ENCODE measurements at regions not wholly inside any gene's neighbourhood (a gene's known extent, or its start where the extent isn't known, plus 50 kb on each side); places are given as distances from the start of the nearest gene placed in this dataset.
"Not testable (repeated sequence)": the region's sequence is repeated elsewhere in the genome, so short reads cannot be mapped to it uniquely, and the experiment has no call there.

GRCh38 chr13:56755181-56755935, 385.4 kb upstream of the PRR20A start:
- DNase-seq (ENCODE audit: insufficient read length, low spot score, missing footprints), result no peak
- no peak for TF ChIP-seq CTCF (IDR thresholded peaks at IDR 0.05; ENCODE audit: extremely low read depth, low read depth, low read length)
- Histone ChIP-seq H3K79me2 (ENCODE audit: insufficient read depth, low read length) (no peaks in the 10 kb centered on the region), H3K27me3 (ENCODE audit: insufficient read depth, low read length) (no peaks in the 10 kb centered on the region), H2AFZ (ENCODE audit: low read length) (no peak overlapping the region), H4K20me1 (ENCODE audit: insufficient read depth, low read length) (no peaks in the 10 kb centered on the region), H3K4me1 (ENCODE audit: insufficient read depth, low read length) (no peaks in the 10 kb centered on the region), H3K27ac (ENCODE audit: low read depth, low read length) (no peak overlapping the region), H3K9me3 (ENCODE audit: low read depth, low read length) (no peaks in the 10 kb centered on the region), H3K36me3 (ENCODE audit: insufficient read depth, low read length) (no peaks in the 10 kb centered on the region), H3K4me2 (ENCODE audit: insufficient read depth, low read length) (no peak overlapping the region), H3K4me3 (ENCODE audit: insufficient read depth, low read length) (no peak overlapping the region)

- not testable (repeated sequence) for H3K4me2 ChIP-seq (ENCODE audit: insufficient read depth, low read length); H3K79me2 ChIP-seq (ENCODE audit: insufficient read depth, low read length); H2AFZ ChIP-seq (ENCODE audit: low read length); H3K9me3 ChIP-seq (ENCODE audit: low read depth, low read length); DNase-seq (ENCODE audit: insufficient read length, low spot score, missing footprints); H3K27me3 ChIP-seq (ENCODE audit: insufficient read depth, low read length); H4K20me1 ChIP-seq (ENCODE audit: insufficient read depth, low read length); H3K4me3 ChIP-seq (ENCODE audit: insufficient read depth, low read length); H3K4me1 ChIP-seq (ENCODE audit: insufficient read depth, low read length); H3K36me3 ChIP-seq (ENCODE audit: insufficient read depth, low read length); H3K27ac ChIP-seq (ENCODE audit: low read depth, low read length)
These were observed 377.4 kb upstream of the PRR20A start for GRCh38 chr13:56763333-56763732.

GRCh38 chr13:56773148-56773547, 367.6 kb upstream of the PRR20A start:
- Histone ChIP-seq H3K79me2 (ENCODE audit: insufficient read depth, low read length) (no peaks in the 10 kb centered on the region), H2AFZ (ENCODE audit: low read length) (no peak overlapping the region), H3K36me3 (ENCODE audit: insufficient read depth, low read length) (no peaks in the 10 kb centered on the region), H3K27ac (ENCODE audit: low read depth, low read length) (no peak overlapping the region), H3K4me3 (ENCODE audit: insufficient read depth, low read length) (no peak overlapping the region), H3K9me3 (ENCODE audit: low read depth, low read length) (peaks cover 2% of the 10 kb centered on the region), H3K4me1 (ENCODE audit: insufficient read depth, low read length) (no peaks in the 10 kb centered on the region), H3K27me3 (ENCODE audit: insufficient read depth, low read length) (no peaks in the 10 kb centered on the region), H4K20me1 (ENCODE audit: insufficient read depth, low read length) (no peaks in the 10 kb centered on the region), H3K4me2 (ENCODE audit: insufficient read depth, low read length) (no peak overlapping the region)
- TF ChIP-seq CTCF (IDR thresholded peaks at IDR 0.05; ENCODE audit: extremely low read depth, low read depth, low read length), result no peak
- no peak for DNase-seq (ENCODE audit: insufficient read length, low spot score, missing footprints)

GRCh38 chr13:56789527-56789926, 351.2 kb upstream of the PRR20A start:
- no peak for TF ChIP-seq CTCF (IDR thresholded peaks at IDR 0.05; ENCODE audit: extremely low read depth, low read depth, low read length)
- DNase-seq (ENCODE audit: insufficient read length, low spot score, missing footprints), result no peak
- Histone ChIP-seq H3K4me3 (ENCODE audit: insufficient read depth, low read length) (no peak overlapping the region), H3K79me2 (ENCODE audit: insufficient read depth, low read length) (no peaks in the 10 kb centered on the region), H3K27ac (ENCODE audit: low read depth, low read length) (no peak overlapping the region), H3K4me1 (ENCODE audit: insufficient read depth, low read length) (no peaks in the 10 kb centered on the region), H4K20me1 (ENCODE audit: insufficient read depth, low read length) (no peaks in the 10 kb centered on the region), H2AFZ (ENCODE audit: low read length) (no peak overlapping the region), H3K27me3 (ENCODE audit: insufficient read depth, low read length) (no peaks in the 10 kb centered on the region), H3K9me3 (ENCODE audit: low read depth, low read length) (peaks cover 1% of the 10 kb centered on the region), H3K4me2 (ENCODE audit: insufficient read depth, low read length) (no peak overlapping the region), H3K36me3 (ENCODE audit: insufficient read depth, low read length) (no peaks in the 10 kb centered on the region)

All from osteoblast (primary cell).